HepG2 (cell line): ENCODE measurements at regions not wholly inside any gene's neighbourhood (a gene's known extent, or its start where the extent isn't known, plus 50 kb on each side); places are given as distances from the start of the nearest gene placed in this dataset.

Experiments
- ATAC-seq: fragments of 200-7000 bp; cut with Tn5 transposase; 3 replicates; pipeline ENCODE4 v1.9.1; 2020; ENCODE audit warnings: mild to moderate bottlenecking, moderate library complexity
- BruUV-seq: library from RNA; stranded (reverse); fragments of 400-500 nt; replicated peaks from 2 replicates; lab custom pipeline; 2021; lab: Mats Ljungman, UMichigan
- CTCF ChIA-PET: fragments of 300-600 bp; formaldehyde crosslinking; extraction: SDS; loops from one replicate; lab custom pipeline; 2021; ENCODE audit warnings: low total read pairs, inconsistent platforms, low intra/inter-chr PET ratio; lab: Yijun Ruan, JAX
- POLR2A ChIA-PET: fragments of 350-600 bp; sonication (Branson Sonifier 250); formaldehyde crosslinking; loops from one replicate; lab custom pipeline; 2020; ENCODE audit warnings: antibody characterized with exemption, inconsistent platforms; lab: Yijun Ruan, JAX
- DNase-seq: peaks from one replicate; pipeline ENCODE4 v3.0.0-alpha.2; 2015; ENCODE audit warnings: low spot score
- FAIRE-seq: peaks from 3 replicates; lab custom pipeline; 2011; peaks lifted over from hg19 to GRCh38; lab: Jason Lieb, UNC
- H2AFZ ChIP-seq: one replicate; pipeline ENCODE4 v1.6.1; 2011; ENCODE audit warnings: low read length, inconsistent platforms
- H3K27ac ChIP-seq: fragments of 300-600 bp; 3 replicates; pipeline ENCODE4 v1.8.0; 2011; ENCODE audit warnings: mixed run types, mild to moderate bottlenecking, mixed read lengths, low read length, inconsistent platforms; ENCODE audit not compliant: insufficient read depth; ENCODE audit errors: extremely low read length
- H3K27me3 ChIP-seq, 2 experiments: fragments of 200-600 bp in 1 of 2; 2 replicates in 1 of 2; 3 replicates in 1 of 2; pipeline versions ENCODE4 v1.6.0 to v1.8.0; 2011; ENCODE audit warnings: low read length in 2 of 2, mild to moderate bottlenecking in 2 of 2, moderate library complexity in 2 of 2, inconsistent platforms in 1 of 2; ENCODE audit not compliant: insufficient read depth in 2 of 2, control insufficient read depth in 1 of 2
- H3K36me3 ChIP-seq, 2 experiments: fragments of 200-600 bp in 1 of 2; replicated peaks in 1 of 2; 2 replicates in 1 of 2; 3 replicates in 1 of 2; pipeline versions ENCODE4 v1.5.1 to v1.8.0; 2011; ENCODE audit warnings: low read length in 2 of 2, inconsistent platforms in 1 of 2; ENCODE audit not compliant: insufficient read depth in 2 of 2, control insufficient read depth in 1 of 2
- H3K4me1 ChIP-seq: 2 replicates; pipeline ENCODE4 v1.5.1; 2012; ENCODE audit warnings: low read length, inconsistent platforms; ENCODE audit not compliant: insufficient read depth
- H3K4me2 ChIP-seq: 2 replicates; pipeline ENCODE4 v1.6.0; 2011; ENCODE audit warnings: low read depth, low read length, inconsistent platforms
- H3K4me3 ChIP-seq, 3 experiments: fragments of 200-600 bp in 1 of 3; sonication (generic), shearing (Covaris generic) in 1 of 3; replicated peaks in 1 of 3; 2 replicates each; pipeline ENCODE4 v1.5.1; 2011 to 2016; ENCODE audit warnings: low read length in 3 of 3, inconsistent platforms in 2 of 3, low read depth in 2 of 3, mild to moderate bottlenecking in 2 of 3, control low read depth in 1 of 3, mixed read lengths in 1 of 3; ENCODE audit not compliant: insufficient read depth in 1 of 3
- H3K79me2 ChIP-seq: one replicate; pipeline ENCODE4 v1.6.1; 2011; ENCODE audit warnings: low read length, inconsistent platforms; ENCODE audit not compliant: insufficient read depth
- H3K9ac ChIP-seq: 2 replicates; pipeline ENCODE4 v1.6.0; 2011; ENCODE audit warnings: mild to moderate bottlenecking, low read depth, low read length, inconsistent platforms; ENCODE audit not compliant: insufficient read depth
- H3K9me3 ChIP-seq: 2 replicates; pipeline ENCODE4 v1.5.1; 2012; ENCODE audit warnings: mild to moderate bottlenecking, low read length
- H4K20me1 ChIP-seq: 2 replicates; pipeline ENCODE4 v1.6.0; 2011; ENCODE audit warnings: inconsistent platforms, mild to moderate bottlenecking, low read length, moderate library complexity; ENCODE audit not compliant: insufficient read depth
- ATRX ChIP-seq: sonication (generic); formaldehyde crosslinking; IDR thresholded peaks from 2 replicates; pipeline ENCODE4 v1.4.0; 2020; ENCODE audit warnings: missing genetic modification reagents, borderline replicate concordance
- BCL3 ChIP-seq: sonication (generic); formaldehyde crosslinking; IDR thresholded peaks from 2 replicates; pipeline ENCODE4 v1.5.1; 2020; ENCODE audit warnings: mild to moderate bottlenecking, missing genetic modification reagents, moderate library complexity
- BRD4 ChIP-seq: sonication (generic); formaldehyde crosslinking; IDR thresholded peaks from 2 replicates; pipeline ENCODE4 v1.4.0; 2020; ENCODE audit warnings: missing genetic modification reagents
- MXD4 ChIP-seq: IDR thresholded peaks from 2 replicates; pipeline ENCODE4 v1.6.1; 2016; ENCODE audit warnings: mild to moderate bottlenecking, missing biosample characterization, missing genetic modification reagents
- SMAD1 ChIP-seq: sonication (generic); formaldehyde crosslinking; IDR thresholded peaks from 2 replicates; pipeline ENCODE4 v1.4.0; 2020; ENCODE audit warnings: missing genetic modification reagents, low read depth, mild to moderate bottlenecking, borderline replicate concordance
- U2AF2 ChIP-seq: fragments of 200-400 bp; formaldehyde crosslinking; IDR thresholded peaks from 2 replicates; pipeline ENCODE4 v1.6.1; 2017; ENCODE audit warnings: low read depth, mild to moderate bottlenecking, low read length
- ZC3H4 ChIP-seq: sonication (generic); formaldehyde crosslinking; IDR thresholded peaks from 2 replicates; pipeline ENCODE4 v1.4.0; 2020; ENCODE audit warnings: missing genetic modification reagents, borderline replicate concordance
- ZNF10 ChIP-seq: sonication (generic); formaldehyde crosslinking; IDR thresholded peaks from 2 replicates; pipeline ENCODE4 v1.4.0; 2020; ENCODE audit warnings: mild to moderate bottlenecking, low read depth, missing genetic modification reagents, borderline replicate concordance
- ZNF33A ChIP-seq: sonication (generic); formaldehyde crosslinking; IDR thresholded peaks from 2 replicates; pipeline ENCODE4 v1.5.1; 2020; ENCODE audit warnings: missing genetic modification reagents, mild to moderate bottlenecking, moderate library complexity, borderline replicate concordance
- ZNF354B ChIP-seq: sonication (generic); formaldehyde crosslinking; IDR thresholded peaks from 2 replicates; pipeline ENCODE4 v1.8.0; 2022; ENCODE audit warnings: mild to moderate bottlenecking, missing genetic modification reagents
- ZNF580 ChIP-seq: IDR thresholded peaks from 2 replicates; pipeline ENCODE4 v1.6.1; 2016; ENCODE audit warnings: low read depth, borderline replicate concordance
- WGBS: methylation state at CpG from one replicate; pipeline ENCODE4 v1.1.6; 2017; ENCODE audit warnings: low lambda C conversion rate; 5-methylcytosine and 5-hydroxymethylcytosine counted together
- in situ Hi-C: cut with HindIII; loops from 2 replicates; pipeline ENCODE4 v1.10.0; 2017; ENCODE audit warnings: low pct_unique_long_range_greater_than_20kb; ENCODE audit not compliant: extremely low pct_ligation_motif_present
- intact Hi-C: fragments of 100-400 bp; cut with micrococcal nuclease; formaldehyde crosslinking; loops from one replicate; pipeline ENCODE4 v1.10.0; 2022; ENCODE audit not compliant: unreplicated experiment
- TF ChIP-seq, protein P1 (sequence below): sonication (generic); formaldehyde crosslinking; IDR thresholded peaks from 2 replicates; pipeline ENCODE4 v1.4.0; 2020; ENCODE audit warnings: missing genetic modification reagents
- TF ChIP-seq, protein P2 (sequence below): sonication (generic); formaldehyde crosslinking; IDR thresholded peaks from 2 replicates; pipeline ENCODE4 v1.4.0; 2020; ENCODE audit warnings: low read depth, mild to moderate bottlenecking, missing genetic modification reagents
- TF ChIP-seq, protein P3 (sequence below): sonication (generic); formaldehyde crosslinking; IDR thresholded peaks from 2 replicates; pipeline ENCODE4 v1.8.1; 2023; ENCODE audit warnings: mild to moderate bottlenecking, moderate library complexity, missing genetic modification reagents
- TF ChIP-seq, protein P4 (sequence below): sonication (generic); formaldehyde crosslinking; IDR thresholded peaks from 2 replicates; pipeline ENCODE4 v1.5.0; 2020; ENCODE audit warnings: mild to moderate bottlenecking, low read depth, missing genetic modification reagents, borderline replicate concordance

DNA sequence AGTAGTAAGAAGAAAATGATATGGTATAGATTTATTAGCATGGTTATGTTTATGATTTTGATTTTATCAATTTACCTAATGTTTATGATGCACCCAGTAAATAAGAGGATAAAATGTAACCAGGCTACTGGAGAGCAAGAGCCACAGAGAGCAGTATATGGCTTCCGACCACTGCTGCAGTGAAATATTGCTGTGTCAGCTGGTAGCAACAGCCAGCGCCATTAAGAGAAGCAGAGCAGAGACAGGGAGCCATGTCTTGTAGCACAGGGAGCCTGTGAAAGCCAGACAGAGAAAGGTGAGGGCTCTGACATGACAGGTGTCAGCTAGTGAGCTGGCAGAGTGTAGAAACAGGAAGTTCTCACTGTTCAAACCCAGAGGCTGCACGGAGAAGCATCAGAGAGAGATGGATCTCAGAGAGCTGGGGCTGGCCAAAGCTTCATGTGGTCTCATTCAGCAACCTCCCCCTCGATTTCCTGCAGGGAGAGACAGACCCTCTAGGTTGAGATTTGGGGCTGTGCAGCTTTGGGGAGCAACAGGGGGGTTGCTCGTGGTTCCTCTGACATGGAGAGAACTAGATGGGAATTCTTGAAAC, 202.1 kb downstream of the MED10 start:
- TF ChIP-seq MXD4 (CRISPR knock-in tag) (no peak), ZNF580 (CRISPR knock-in tag) (no peak), ATRX (no peak), ZC3H4 (CRISPR knock-in tag) (no peak), BRD4 (CRISPR knock-in tag) (no peak), U2AF2 (no peak), ZNF33A (CRISPR knock-in tag) (no peak), ZNF354B (CRISPR knock-in tag) (no peak), BCL3 (CRISPR knock-in tag) (no peak), ZNF10 (CRISPR knock-in tag) (no peak), SMAD1 (CRISPR knock-in tag) (no peak)
- TF ChIP-seq, protein P1, sequence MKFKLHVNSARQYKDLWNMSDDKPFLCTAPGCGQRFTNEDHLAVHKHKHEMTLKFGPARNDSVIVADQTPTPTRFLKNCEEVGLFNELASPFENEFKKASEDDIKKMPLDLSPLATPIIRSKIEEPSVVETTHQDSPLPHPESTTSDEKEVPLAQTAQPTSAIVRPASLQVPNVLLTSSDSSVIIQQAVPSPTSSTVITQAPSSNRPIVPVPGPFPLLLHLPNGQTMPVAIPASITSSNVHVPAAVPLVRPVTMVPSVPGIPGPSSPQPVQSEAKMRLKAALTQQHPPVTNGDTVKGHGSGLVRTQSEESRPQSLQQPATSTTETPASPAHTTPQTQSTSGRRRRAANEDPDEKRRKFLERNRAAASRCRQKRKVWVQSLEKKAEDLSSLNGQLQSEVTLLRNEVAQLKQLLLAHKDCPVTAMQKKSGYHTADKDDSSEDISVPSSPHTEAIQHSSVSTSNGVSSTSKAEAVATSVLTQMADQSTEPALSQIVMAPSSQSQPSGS (CRISPR knock-in tag): no peak
- TF ChIP-seq, protein P2, sequence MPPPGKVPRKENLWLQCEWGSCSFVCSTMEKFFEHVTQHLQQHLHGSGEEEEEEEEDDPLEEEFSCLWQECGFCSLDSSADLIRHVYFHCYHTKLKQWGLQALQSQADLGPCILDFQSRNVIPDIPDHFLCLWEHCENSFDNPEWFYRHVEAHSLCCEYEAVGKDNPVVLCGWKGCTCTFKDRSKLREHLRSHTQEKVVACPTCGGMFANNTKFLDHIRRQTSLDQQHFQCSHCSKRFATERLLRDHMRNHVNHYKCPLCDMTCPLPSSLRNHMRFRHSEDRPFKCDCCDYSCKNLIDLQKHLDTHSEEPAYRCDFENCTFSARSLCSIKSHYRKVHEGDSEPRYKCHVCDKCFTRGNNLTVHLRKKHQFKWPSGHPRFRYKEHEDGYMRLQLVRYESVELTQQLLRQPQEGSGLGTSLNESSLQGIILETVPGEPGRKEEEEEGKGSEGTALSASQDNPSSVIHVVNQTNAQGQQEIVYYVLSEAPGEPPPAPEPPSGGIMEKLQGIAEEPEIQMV (CRISPR knock-in tag): no peak
- TF ChIP-seq, protein P3, sequence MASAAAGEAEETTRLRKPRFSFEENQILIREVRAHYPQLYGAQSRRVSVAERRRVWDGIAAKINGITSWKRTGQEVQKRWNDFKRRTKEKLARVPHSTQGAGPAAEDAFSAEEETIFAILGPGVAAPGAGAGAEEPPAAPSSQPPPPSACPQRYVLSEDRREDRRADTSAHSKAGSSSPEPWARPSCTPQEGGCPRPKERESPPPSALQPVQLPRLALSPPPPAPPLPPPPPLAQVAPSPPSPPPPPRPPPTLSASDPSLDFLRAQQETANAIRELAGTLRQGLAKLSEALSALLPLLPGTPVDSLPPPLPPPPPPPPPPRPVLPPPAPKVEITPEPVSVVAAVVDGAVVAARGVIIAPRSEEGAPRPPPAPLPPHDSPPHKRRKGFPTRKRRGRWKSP (CRISPR knock-in tag): no peak
- TF ChIP-seq, protein P4, sequence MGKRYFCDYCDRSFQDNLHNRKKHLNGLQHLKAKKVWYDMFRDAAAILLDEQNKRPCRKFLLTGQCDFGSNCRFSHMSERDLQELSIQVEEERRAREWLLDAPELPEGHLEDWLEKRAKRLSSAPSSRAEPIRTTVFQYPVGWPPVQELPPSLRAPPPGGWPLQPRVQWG: no peak
- DNase-seq (no peak), FAIRE-seq (no peak), ATAC-seq (no peak)
- no peak overlapping the region for H3K4me3 ChIP-seq
- in situ Hi-C loops (no loop called here), intact Hi-C loops (no loop called here)
- no peaks in the 10 kb centered on the region for H4K20me1 ChIP-seq
- H3K4me2 ChIP-seq: no peak overlapping the region
- H2AFZ ChIP-seq: no peak overlapping the region
- ChIA-PET CTCF (no interaction called here), POLR2A (no interaction called here)
- no peaks in the 10 kb centered on the region for H3K9me3 ChIP-seq
- H3K79me2 ChIP-seq: no peaks in the 10 kb centered on the region
- no peak overlapping the region for H3K9ac ChIP-seq
- WGBS: 30% methylated on average over 4 of the region's 5 CpGs
- H3K27me3 ChIP-seq: no peaks in the 10 kb centered on the region
- no peak overlapping the region for H3K27ac ChIP-seq
- no TSS peak for BruUV-seq
- H3K36me3 ChIP-seq: no peaks in the 10 kb centered on the region
- H3K4me1 ChIP-seq: no peaks in the 10 kb centered on the region
